ENCODE measurements at regions not wholly inside any gene's neighbourhood (a gene's known extent, or its start where the extent isn't known, plus 50 kb on each side); places are given as distances from the start of the nearest gene placed in this dataset.

DNA sequence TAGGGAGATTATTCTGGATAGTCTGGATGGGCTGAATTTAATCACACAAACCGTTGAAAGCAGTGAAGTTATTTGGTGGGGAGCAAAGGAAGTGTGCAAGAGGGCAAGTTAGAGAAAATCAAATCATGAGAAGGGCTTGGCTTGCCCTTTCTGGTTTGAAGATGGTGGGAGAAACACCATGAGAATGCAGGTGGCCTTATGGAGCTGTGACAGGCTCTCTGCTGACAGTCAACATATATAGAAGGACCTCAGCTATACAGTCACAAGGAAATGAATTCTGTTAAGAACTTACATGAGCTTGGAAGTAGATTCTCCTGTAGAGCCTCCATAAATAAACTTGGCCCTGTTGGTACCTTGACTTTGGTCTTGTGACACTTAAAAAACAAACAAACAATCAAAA, 72.3 kb downstream of the GMNC start:
- DNase-seq (ENCODE audit: low read depth) = no peak
- TF ChIP-seq, protein P1, sequence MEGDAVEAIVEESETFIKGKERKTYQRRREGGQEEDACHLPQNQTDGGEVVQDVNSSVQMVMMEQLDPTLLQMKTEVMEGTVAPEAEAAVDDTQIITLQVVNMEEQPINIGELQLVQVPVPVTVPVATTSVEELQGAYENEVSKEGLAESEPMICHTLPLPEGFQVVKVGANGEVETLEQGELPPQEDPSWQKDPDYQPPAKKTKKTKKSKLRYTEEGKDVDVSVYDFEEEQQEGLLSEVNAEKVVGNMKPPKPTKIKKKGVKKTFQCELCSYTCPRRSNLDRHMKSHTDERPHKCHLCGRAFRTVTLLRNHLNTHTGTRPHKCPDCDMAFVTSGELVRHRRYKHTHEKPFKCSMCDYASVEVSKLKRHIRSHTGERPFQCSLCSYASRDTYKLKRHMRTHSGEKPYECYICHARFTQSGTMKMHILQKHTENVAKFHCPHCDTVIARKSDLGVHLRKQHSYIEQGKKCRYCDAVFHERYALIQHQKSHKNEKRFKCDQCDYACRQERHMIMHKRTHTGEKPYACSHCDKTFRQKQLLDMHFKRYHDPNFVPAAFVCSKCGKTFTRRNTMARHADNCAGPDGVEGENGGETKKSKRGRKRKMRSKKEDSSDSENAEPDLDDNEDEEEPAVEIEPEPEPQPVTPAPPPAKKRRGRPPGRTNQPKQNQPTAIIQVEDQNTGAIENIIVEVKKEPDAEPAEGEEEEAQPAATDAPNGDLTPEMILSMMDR (conservative IDR thresholded peaks at IDR 0.05; ENCODE audit: low read length) = no peak
- no peak overlapping the region for H3K4me3 ChIP-seq (ENCODE audit: low read length)

DNA sequence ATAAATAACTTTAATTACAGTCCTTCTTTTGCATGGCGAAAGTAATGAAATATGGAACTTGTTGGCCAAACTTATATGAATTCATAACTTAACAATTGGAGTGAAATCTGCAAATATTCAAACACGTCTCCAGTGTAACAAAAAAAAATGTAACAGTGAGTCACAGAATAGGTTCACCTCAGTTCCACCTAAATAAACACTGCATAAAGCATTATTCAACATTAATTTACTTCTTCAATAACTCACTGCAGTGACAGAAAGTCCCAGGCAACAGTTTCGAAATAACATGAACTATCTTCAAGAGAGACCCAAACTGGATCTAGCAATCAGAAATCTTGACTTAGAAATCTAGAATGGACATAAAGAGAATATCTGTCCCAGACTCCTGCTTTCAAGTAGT, 75.6 kb downstream of the GMNC start:
- no peak overlapping the region for H3K4me3 ChIP-seq (ENCODE audit: low read length)
- no peak for DNase-seq (ENCODE audit: low read depth)
- TF ChIP-seq, protein P1 (conservative IDR thresholded peaks at IDR 0.05; ENCODE audit: low read length) = no peak

DNA sequence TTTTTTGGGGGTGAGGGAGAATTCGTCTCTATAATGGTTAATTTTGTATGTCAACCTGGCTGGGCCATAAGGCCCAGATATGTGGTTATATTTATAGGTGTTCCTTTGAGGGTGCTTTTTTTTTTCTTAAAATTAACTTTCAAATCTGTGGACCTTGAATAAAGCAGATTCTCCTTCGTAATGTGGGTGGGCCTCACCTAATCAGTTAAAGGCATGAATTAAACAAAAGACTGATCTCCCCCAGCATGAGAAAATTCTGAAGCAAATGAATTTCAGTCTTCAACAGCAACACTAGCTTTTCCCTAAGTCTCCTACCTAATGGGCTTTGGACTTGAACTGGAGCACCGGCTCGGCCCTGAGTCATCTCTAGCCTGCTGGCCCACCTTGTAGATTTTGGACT, 77.4 kb downstream of the GMNC start:
- no peak overlapping the region for H3K4me3 ChIP-seq (ENCODE audit: low read length)
- no peak for DNase-seq (ENCODE audit: low read depth)
- TF ChIP-seq, protein P1 (conservative IDR thresholded peaks at IDR 0.05; ENCODE audit: low read length) = no peak

DNA sequence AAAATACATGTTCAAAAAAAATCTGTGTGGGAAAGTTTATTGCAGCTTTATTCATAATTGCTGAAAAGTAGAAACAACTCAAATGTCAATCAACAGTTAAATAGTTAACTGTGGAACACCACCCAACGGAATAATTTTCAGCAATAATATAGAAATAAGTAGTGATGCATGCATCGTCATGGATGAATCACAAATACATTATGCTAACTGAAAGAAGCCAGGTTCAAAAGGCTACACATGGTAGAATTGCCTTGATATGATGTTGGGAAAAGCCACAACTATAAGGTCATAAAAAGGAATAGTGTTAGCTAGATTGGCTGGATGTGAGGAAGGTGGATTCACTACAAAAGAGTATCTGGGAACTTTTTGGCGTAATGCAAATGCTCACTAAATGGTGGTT, 82.0 kb downstream of the GMNC start:
- no peak overlapping the region for H3K4me3 ChIP-seq (ENCODE audit: low read length)
- DNase-seq (ENCODE audit: low read depth) = no peak
- TF ChIP-seq, protein P1 (conservative IDR thresholded peaks at IDR 0.05; ENCODE audit: low read length) = no peak

DNA sequence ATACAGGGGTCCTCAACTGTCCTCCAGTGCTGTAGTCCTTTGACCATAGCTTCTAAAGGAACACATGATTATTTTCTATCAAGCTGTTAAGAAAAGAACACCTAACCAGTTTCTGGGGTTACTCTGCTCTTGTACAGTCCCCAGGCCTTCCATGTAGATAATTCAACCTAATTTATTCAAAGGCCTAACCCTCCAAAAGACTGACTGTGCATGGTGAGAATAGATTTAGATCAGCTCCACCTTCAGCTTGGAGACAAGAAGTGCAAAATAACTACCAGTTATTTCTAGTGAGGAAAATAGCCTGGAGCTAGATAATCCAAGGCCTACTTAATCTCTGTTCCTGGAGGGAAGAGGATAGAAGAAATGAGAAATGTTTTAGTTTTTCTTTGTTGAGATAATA, 87.9 kb downstream of the GMNC start:
- TF ChIP-seq, protein P1 (conservative IDR thresholded peaks at IDR 0.05; ENCODE audit: low read length) = no peak
- DNase-seq (ENCODE audit: low read depth) = no peak
- no peak overlapping the region for H3K4me3 ChIP-seq (ENCODE audit: low read length)

DNA sequence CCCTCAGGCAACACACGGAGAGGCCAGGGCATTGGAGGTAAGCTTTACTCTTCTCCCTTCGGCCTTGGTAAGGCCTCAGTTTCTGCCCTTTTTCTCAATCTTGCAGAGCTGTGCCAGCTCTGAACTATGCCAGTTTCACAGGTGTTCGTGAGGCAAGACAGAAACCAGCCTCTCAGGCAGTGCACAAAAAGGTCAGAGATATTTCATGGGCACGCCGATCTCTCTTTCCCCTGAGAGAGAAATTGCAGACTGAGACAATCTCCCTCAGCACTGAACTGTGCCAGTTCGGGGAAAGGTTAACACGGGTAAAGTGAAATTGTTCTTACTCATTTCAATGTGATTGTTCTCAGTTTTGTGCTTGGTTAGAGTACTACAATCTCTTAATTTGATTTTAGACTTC, 88.5 kb downstream of the GMNC start:
- no peak overlapping the region for H3K4me3 ChIP-seq (ENCODE audit: low read length)
- no peak for DNase-seq (ENCODE audit: low read depth)
- TF ChIP-seq, protein P1 (conservative IDR thresholded peaks at IDR 0.05; ENCODE audit: low read length) = no peak

DNA sequence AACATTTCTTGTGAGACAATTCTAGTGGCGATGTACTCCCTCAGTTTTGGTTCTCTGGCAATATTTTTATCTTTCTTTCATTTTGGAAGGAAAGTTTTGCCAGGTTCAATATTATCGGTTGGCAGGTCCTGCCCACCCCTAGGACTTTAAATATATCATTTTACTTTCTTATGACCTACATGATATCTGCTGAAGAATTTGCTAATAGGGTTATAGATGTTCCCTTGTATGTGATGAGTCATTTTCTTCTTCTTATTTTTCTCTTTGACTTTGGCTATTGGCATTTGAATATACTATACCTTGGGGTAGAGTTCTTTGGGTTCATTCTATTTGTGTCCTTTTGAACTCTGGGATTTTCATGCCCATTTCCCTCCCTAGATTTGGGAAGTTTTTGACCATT, 89.7 kb downstream of the GMNC start:
- no peak for DNase-seq (ENCODE audit: low read depth)
- TF ChIP-seq, protein P1 (conservative IDR thresholded peaks at IDR 0.05; ENCODE audit: low read length) = no peak

More for the DNA sequence above, 89.7 kb downstream of the GMNC start:
- H3K4me3 ChIP-seq (ENCODE audit: low read length) = no peak overlapping the region
